MM.1S (cell line): ENCODE measurements at regions not wholly inside any gene's neighbourhood (a gene's known extent, or its start where the extent isn't known, plus 50 kb on each side); places are given as distances from the start of the nearest gene placed in this dataset.

Source experiments
- DNase-seq: peaks from one replicate; pipeline ENCODE4 v3.0.0-alpha.2; 2015
- H2AFZ ChIP-seq: fragments of 300-600 bp; sonication (generic); 2 replicates; pipeline ENCODE4 v1.6.0; 2016; ENCODE audit warnings: antibody characterized with exemption, low read length
- H3F3A ChIP-seq: fragments of 300-600 bp; sonication (generic); 2 replicates; pipeline ENCODE4 v1.6.1; 2016; ENCODE audit warnings: mild to moderate bottlenecking, antibody characterized with exemption, low read length, moderate library complexity, mixed read lengths; ENCODE audit not compliant: insufficient read depth
- H3K27ac ChIP-seq: fragments of 300-600 bp; sonication (generic); 2 replicates; pipeline ENCODE4 v1.5.1; 2016; ENCODE audit warnings: mild to moderate bottlenecking, low read length
- H3K27me3 ChIP-seq: fragments of 300-600 bp; sonication (generic); replicated peaks from 2 replicates; pipeline ENCODE4 v1.6.0; 2016; ENCODE audit warnings: low read length; ENCODE audit not compliant: insufficient read depth
- H3K36me3 ChIP-seq: fragments of 300-600 bp; sonication (generic); replicated peaks from 2 replicates; pipeline ENCODE4 v1.6.1; 2016; ENCODE audit warnings: mild to moderate bottlenecking, low read length, mixed read lengths; ENCODE audit not compliant: insufficient read depth
- H3K4me1 ChIP-seq: fragments of 300-600 bp; sonication (generic); 2 replicates; pipeline ENCODE4 v1.6.1; 2016; ENCODE audit warnings: low read length, mixed read lengths
- H3K4me2 ChIP-seq: fragments of 300-600 bp; sonication (generic); 2 replicates; pipeline ENCODE4 v1.6.0; 2016; ENCODE audit warnings: low read depth, low read length
- H3K4me3 ChIP-seq: fragments of 300-600 bp; sonication (generic); 2 replicates; pipeline ENCODE4 v1.5.1; 2016; ENCODE audit warnings: low read length, mixed read lengths
- H3K79me2 ChIP-seq: fragments of 300-600 bp; sonication (generic); 2 replicates; pipeline ENCODE4 v1.6.1; 2016; ENCODE audit warnings: mixed run types, low read length, mixed read lengths
- H3K9ac ChIP-seq: fragments of 300-600 bp; sonication (generic); 2 replicates; pipeline ENCODE4 v1.6.1; 2016; ENCODE audit warnings: low read length, mixed read lengths
- H3K9me2 ChIP-seq: fragments of 300-600 bp; sonication (generic); replicated peaks from 2 replicates; pipeline ENCODE4 v1.6.1; 2016; ENCODE audit warnings: mild to moderate bottlenecking, low read length, mixed read lengths; ENCODE audit not compliant: insufficient read depth
- H3K9me3 ChIP-seq: fragments of 300-600 bp; sonication (generic); replicated peaks from 2 replicates; pipeline ENCODE4 v1.6.1; 2016; ENCODE audit warnings: mild to moderate bottlenecking, low read length, mixed read lengths; ENCODE audit not compliant: insufficient read depth
- H4K20me1 ChIP-seq: fragments of 300-600 bp; sonication (generic); 2 replicates; pipeline ENCODE4 v1.6.1; 2016; ENCODE audit warnings: mild to moderate bottlenecking, low read length, moderate library complexity, mixed read lengths; ENCODE audit not compliant: insufficient read depth
- CTCF ChIP-seq: fragments of 300-600 bp; sonication (generic); IDR thresholded peaks from 2 replicates; pipeline ENCODE4 v1.5.1; 2016; ENCODE audit warnings: antibody characterized with exemption, low read length, mixed read lengths
- EZH2 ChIP-seq: fragments of 300-600 bp; sonication (generic); optimal IDR thresholded peaks from 2 replicates; pipeline ENCODE3; 2017; ENCODE audit warnings: low read depth, mild to moderate bottlenecking, antibody characterized with exemption, low read length, mixed read lengths
- EZH2phosphoT487 ChIP-seq: fragments of 300-600 bp; sonication (generic); IDR thresholded peaks from 2 replicates; pipeline ENCODE4 v1.6.1; 2018; ENCODE audit warnings: antibody characterized with exemption, low read length

GRCh38 chr4:81852031-81852715 lies 380.5 kb upstream of the RASGEF1B start:
- Histone ChIP-seq H3K9ac (no peak overlapping the region), H3K27ac (no peak overlapping the region), H3K27me3 (no peaks in the 10 kb centered on the region), H3K9me3 (no peaks in the 10 kb centered on the region), H3K4me1 (no peaks in the 10 kb centered on the region), H3K4me3 (no peak overlapping the region), H2AFZ (no peak overlapping the region), H3K9me2 (no peaks in the 10 kb centered on the region), H4K20me1 (no peaks in the 10 kb centered on the region), H3K79me2 (no peaks in the 10 kb centered on the region), H3K4me2 (no peak overlapping the region), H3F3A (no peaks in the 10 kb centered on the region), H3K36me3 (no peaks in the 10 kb centered on the region)
- no peak for DNase-seq
- TF ChIP-seq CTCF: no peak
- TF ChIP-seq EZH2: no peak
- no peak for TF ChIP-seq EZH2phosphoT487

- Histone ChIP-seq H3K79me2 (no peaks in the 10 kb centered on the region), H3K9me3 (no peaks in the 10 kb centered on the region), H3K4me1 (no peaks in the 10 kb centered on the region), H2AFZ (no peak overlapping the region), H3K9ac (no peak overlapping the region), H3F3A (no peaks in the 10 kb centered on the region), H3K36me3 (no peaks in the 10 kb centered on the region), H3K27me3 (no peaks in the 10 kb centered on the region), H3K27ac (no peak overlapping the region), H4K20me1 (no peaks in the 10 kb centered on the region), H3K9me2 (no peaks in the 10 kb centered on the region), H3K4me2 (no peak overlapping the region), H3K4me3 (no peak overlapping the region)
- TF ChIP-seq CTCF (no peak), EZH2 (no peak), EZH2phosphoT487 (no peak)
- no peak for DNase-seq
Observed at GRCh38 chr4:81850701-81851100, 379.0 kb upstream of the RASGEF1B start.

- Histone ChIP-seq H3K79me2 (no peaks in the 10 kb centered on the region), H4K20me1 (no peaks in the 10 kb centered on the region), H3K9me2 (no peaks in the 10 kb centered on the region), H3K27me3 (no peaks in the 10 kb centered on the region), H3F3A (no peaks in the 10 kb centered on the region), H3K4me2 (no peak overlapping the region), H3K4me1 (no peaks in the 10 kb centered on the region), H3K27ac (no peak overlapping the region), H3K36me3 (no peaks in the 10 kb centered on the region), H3K4me3 (no peak overlapping the region), H3K9ac (no peak overlapping the region), H3K9me3 (no peaks in the 10 kb centered on the region), H2AFZ (no peak overlapping the region)
- no peak for TF ChIP-seq EZH2
- TF ChIP-seq EZH2phosphoT487: no peak
- no peak for TF ChIP-seq CTCF
- no peak for DNase-seq
Observed at GRCh38 chr4:81845761-81846160, 374.1 kb upstream of the RASGEF1B start.
